ENCODE measurements at regions not wholly inside any gene's neighbourhood (a gene's known extent, or its start where the extent isn't known, plus 50 kb on each side); places are given as distances from the start of the nearest gene placed in this dataset.

- no peak overlapping the region for H3K4me3 ChIP-seq (ENCODE audit: low read depth, low read length)
- Mint-ChIP-seq H3K36me3 (ENCODE audit: insufficient read depth, unreplicated experiment) (no peaks in the 10 kb centered on the region), H3K4me1 (ENCODE audit: low read depth, unreplicated experiment) (no peaks in the 10 kb centered on the region), H3K9me3 (ENCODE audit: unreplicated experiment) (no peaks in the 10 kb centered on the region), H3K27me3 (ENCODE audit: insufficient read depth, unreplicated experiment) (no peaks in the 10 kb centered on the region), H3K27ac (ENCODE audit: unreplicated experiment) (no peak overlapping the region), H3K4me3 (ENCODE audit: unreplicated experiment) (no peak overlapping the region)
- no peaks in the 10 kb centered on the region for H3K4me1 ChIP-seq
- TF ChIP-seq CTCF (IDR thresholded peaks at IDR 0.05; ENCODE audit: insufficient read depth in 1 of 2, low read depth in 1 of 2, low read length in 1 of 2, severe bottlenecking in 1 of 2, unreplicated experiment in 1 of 2), result no peak
- H3K27me3 ChIP-seq (replicated peaks; ENCODE audit: control insufficient read depth, insufficient read depth, low read length), result no peaks in the 10 kb centered on the region
- ChIA-PET CTCF (no interaction called here), POLR2A (no interaction called here)
- no peak for DNase-seq
- intact Hi-C loops (cut with micrococcal nuclease; ENCODE audit: unreplicated experiment), result no loop called here
- H3K36me3 ChIP-seq (ENCODE audit: control insufficient read depth, insufficient read depth, low read length), result no peaks in the 10 kb centered on the region
- H3K9me3 ChIP-seq, result no peaks in the 10 kb centered on the region
- BruUV-seq (replicated peaks), result no TSS peak
These were observed 627.4 kb upstream of the NR5A2 start for GRCh38 chr1:199399996-199400724.

GRCh38 chr1:199403531-199404116 is 623.9 kb upstream of the NR5A2 start:
- Mint-ChIP-seq H3K36me3 (ENCODE audit: insufficient read depth, unreplicated experiment) (no peaks in the 10 kb centered on the region), H3K9me3 (ENCODE audit: unreplicated experiment) (no peaks in the 10 kb centered on the region), H3K27me3 (ENCODE audit: insufficient read depth, unreplicated experiment) (peaks cover 5% of the 10 kb centered on the region), H3K27ac (ENCODE audit: unreplicated experiment) (no peak overlapping the region), H3K4me3 (ENCODE audit: unreplicated experiment) (no peak overlapping the region), H3K4me1 (ENCODE audit: low read depth, unreplicated experiment) (no peaks in the 10 kb centered on the region)
- no peaks in the 10 kb centered on the region for H3K9me3 ChIP-seq
- intact Hi-C loops (cut with micrococcal nuclease; ENCODE audit: unreplicated experiment), result no loop called here
- BruUV-seq (replicated peaks), result no TSS peak
- TF ChIP-seq CTCF (IDR thresholded peaks at IDR 0.05; ENCODE audit: insufficient read depth in 1 of 2, low read depth in 1 of 2, low read length in 1 of 2, severe bottlenecking in 1 of 2, unreplicated experiment in 1 of 2), result no peak
- ChIA-PET POLR2A (no interaction called here), CTCF (no interaction called here)
- H3K36me3 ChIP-seq (ENCODE audit: control insufficient read depth, insufficient read depth, low read length), result no peaks in the 10 kb centered on the region
- H3K27me3 ChIP-seq (replicated peaks; ENCODE audit: control insufficient read depth, insufficient read depth, low read length), result no peaks in the 10 kb centered on the region
- no peak for DNase-seq
- no peak overlapping the region for H3K4me3 ChIP-seq (ENCODE audit: low read depth, low read length)
- no peaks in the 10 kb centered on the region for H3K4me1 ChIP-seq

GRCh38 chr1:199404191-199404590 is 623.3 kb upstream of the NR5A2 start:
- no peak overlapping the region for H3K4me3 ChIP-seq (ENCODE audit: low read depth, low read length)
- no peak overlapping the region for H3K27ac Mint-ChIP-seq (ENCODE audit: unreplicated experiment)
- TF ChIP-seq CTCF (IDR thresholded peaks at IDR 0.05; ENCODE audit: insufficient read depth in 1 of 2, low read depth in 1 of 2, low read length in 1 of 2, severe bottlenecking in 1 of 2, unreplicated experiment in 1 of 2), result no peak
- no TSS peak for BruUV-seq (replicated peaks)
- no peaks in the 10 kb centered on the region for H3K4me1 ChIP-seq
- no peaks in the 10 kb centered on the region for H3K36me3 Mint-ChIP-seq (ENCODE audit: insufficient read depth, unreplicated experiment)
- no peak overlapping the region for H3K4me3 Mint-ChIP-seq (ENCODE audit: unreplicated experiment)
- H3K9me3 Mint-ChIP-seq (ENCODE audit: unreplicated experiment), result no peaks in the 10 kb centered on the region
- intact Hi-C loops (cut with micrococcal nuclease; ENCODE audit: unreplicated experiment), result no loop called here
- no peaks in the 10 kb centered on the region for H3K4me1 Mint-ChIP-seq (ENCODE audit: low read depth, unreplicated experiment)
- H3K27me3 ChIP-seq (replicated peaks; ENCODE audit: control insufficient read depth, insufficient read depth, low read length), result no peaks in the 10 kb centered on the region
- DNase-seq, result no peak
- H3K36me3 ChIP-seq (ENCODE audit: control insufficient read depth, insufficient read depth, low read length), result no peaks in the 10 kb centered on the region
- CTCF ChIA-PET, result no interaction called here
- H3K9me3 ChIP-seq, result no peaks in the 10 kb centered on the region
- POLR2A ChIA-PET, result no interaction called here
- H3K27me3 Mint-ChIP-seq (ENCODE audit: insufficient read depth, unreplicated experiment), result peaks cover 5% of the 10 kb centered on the region

All from Caco-2 (cell line).